Activated CD8-positive, alpha-beta T cell treated with anti-CD3 and anti-CD28 coated beads for 36 hours (primary cell): ENCODE measurements at regions not wholly inside any gene's neighbourhood (a gene's known extent, or its start where the extent isn't known, plus 50 kb on each side); places are given as distances from the start of the nearest gene placed in this dataset.

Experiments
- ATAC-seq: fragments of 200-7000 bp; cut with Tn5 transposase; one replicate; pipeline ENCODE4 v1.10.0; 2021; ENCODE audit warnings: mild to moderate bottlenecking, moderate library complexity
- CTCF ChIA-PET: fragments of 350-600 bp; sonication (Branson Sonifier 250); formaldehyde crosslinking; loops from one replicate; lab custom pipeline; 2021; ENCODE audit warnings: antibody characterized with exemption; lab: Charles Lee
- POLR2A ChIA-PET: fragments of 350-600 bp; sonication (Branson Sonifier 250); formaldehyde crosslinking; loops from one replicate; lab custom pipeline; 2021; ENCODE audit warnings: antibody characterized with exemption; lab: Charles Lee
- DNase-seq: peaks from one replicate; pipeline ENCODE4 v3.0.0-alpha.2; 2020
- H3K27ac Mint-ChIP-seq: one replicate; pipeline ENCODE4 v1.8.0; 2021; ENCODE audit warnings: mild to moderate bottlenecking, mixed read lengths
- H3K27me3 Mint-ChIP-seq: one replicate; pipeline ENCODE4 v1.8.0; 2021; ENCODE audit warnings: mixed read lengths
- H3K36me3 Mint-ChIP-seq: one replicate; pipeline ENCODE4 v1.8.0; 2021; ENCODE audit warnings: low read depth, mixed read lengths
- H3K4me1 Mint-ChIP-seq: one replicate; pipeline ENCODE4 v1.8.0; 2021; ENCODE audit warnings: low read depth, mixed read lengths
- H3K4me3 Mint-ChIP-seq: one replicate; pipeline ENCODE4 v1.8.0; 2021; ENCODE audit warnings: mild to moderate bottlenecking, moderate library complexity, mixed read lengths
- H3K9me3 Mint-ChIP-seq: one replicate; pipeline ENCODE4 v1.8.0; 2021; ENCODE audit warnings: mixed read lengths
- intact Hi-C: fragments of 100-400 bp; cut with micrococcal nuclease; formaldehyde crosslinking; loops from one replicate; pipeline ENCODE4 v1.10.0; 2022
- TF ChIP-seq, protein P1 (sequence below): fragments of 200-600 bp; IDR thresholded peaks from one replicate; pipeline ENCODE4 v1.8.0; 2022; ENCODE audit warnings: antibody characterized with exemption, mild to moderate bottlenecking

DNA sequence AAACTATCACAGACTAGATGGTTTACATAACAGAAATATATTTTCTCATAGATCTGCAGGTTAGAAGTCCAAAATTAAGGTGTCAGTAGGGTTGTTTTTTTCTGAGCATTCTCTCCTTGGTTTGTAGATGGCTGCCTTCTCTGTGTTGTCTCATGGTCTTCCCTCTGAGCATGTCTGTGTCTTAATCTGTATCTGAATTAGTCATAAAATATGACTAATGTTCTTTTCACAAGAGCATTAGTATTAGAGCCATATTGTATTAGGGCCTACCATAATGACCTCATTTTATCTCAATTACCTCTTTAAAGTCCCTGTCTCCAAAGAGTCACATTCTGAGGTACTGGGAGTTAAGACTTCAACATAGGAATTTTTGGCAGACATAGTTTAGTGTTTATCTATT lies 77.2 kb upstream of the OBI1 start:
- ATAC-seq (no peak), DNase-seq (no peak)
- no peak overlapping the region for H3K27ac Mint-ChIP-seq
- intact Hi-C loops: no loop called here
- H3K27me3 Mint-ChIP-seq: peaks cover 8% of the 10 kb centered on the region
- TF ChIP-seq, protein P1, sequence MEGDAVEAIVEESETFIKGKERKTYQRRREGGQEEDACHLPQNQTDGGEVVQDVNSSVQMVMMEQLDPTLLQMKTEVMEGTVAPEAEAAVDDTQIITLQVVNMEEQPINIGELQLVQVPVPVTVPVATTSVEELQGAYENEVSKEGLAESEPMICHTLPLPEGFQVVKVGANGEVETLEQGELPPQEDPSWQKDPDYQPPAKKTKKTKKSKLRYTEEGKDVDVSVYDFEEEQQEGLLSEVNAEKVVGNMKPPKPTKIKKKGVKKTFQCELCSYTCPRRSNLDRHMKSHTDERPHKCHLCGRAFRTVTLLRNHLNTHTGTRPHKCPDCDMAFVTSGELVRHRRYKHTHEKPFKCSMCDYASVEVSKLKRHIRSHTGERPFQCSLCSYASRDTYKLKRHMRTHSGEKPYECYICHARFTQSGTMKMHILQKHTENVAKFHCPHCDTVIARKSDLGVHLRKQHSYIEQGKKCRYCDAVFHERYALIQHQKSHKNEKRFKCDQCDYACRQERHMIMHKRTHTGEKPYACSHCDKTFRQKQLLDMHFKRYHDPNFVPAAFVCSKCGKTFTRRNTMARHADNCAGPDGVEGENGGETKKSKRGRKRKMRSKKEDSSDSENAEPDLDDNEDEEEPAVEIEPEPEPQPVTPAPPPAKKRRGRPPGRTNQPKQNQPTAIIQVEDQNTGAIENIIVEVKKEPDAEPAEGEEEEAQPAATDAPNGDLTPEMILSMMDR: no peak
- CTCF ChIA-PET: no interaction called here
- no peak overlapping the region for H3K4me3 Mint-ChIP-seq
- no peaks in the 10 kb centered on the region for H3K9me3 Mint-ChIP-seq
- H3K4me1 Mint-ChIP-seq: no peaks in the 10 kb centered on the region
- H3K36me3 Mint-ChIP-seq: no peaks in the 10 kb centered on the region
- POLR2A ChIA-PET: no interaction called here

GRCh38 chr13:78732445-78733017 lies 73.6 kb upstream of the OBI1 start:
- Mint-ChIP-seq H3K27me3 (peaks cover 12% of the 10 kb centered on the region), H3K27ac (no peak overlapping the region), H3K4me3 (no peak overlapping the region), H3K36me3 (no peaks in the 10 kb centered on the region), H3K9me3 (no peaks in the 10 kb centered on the region), H3K4me1 (no peaks in the 10 kb centered on the region)
- TF ChIP-seq, protein P1: no peak
- intact Hi-C loops: no loop called here
- DNase-seq (no peak), ATAC-seq (no peak)
- ChIA-PET CTCF (interaction anchor here (1.1 kb wide), 1 partner anchor 208 kb away, joined by 3 read pairs; no protein-coding TSS in a partner anchor), POLR2A (no interaction called here)

- intact Hi-C loops: no loop called here
- peaks cover 17% of the 10 kb centered on the region for H3K27me3 Mint-ChIP-seq
Observed at GRCh38 chr13:78722700-78723099, 63.7 kb upstream of the OBI1 start.

GRCh38 chr13:78719367-78719766 lies 60.4 kb upstream of the OBI1 start:
- CTCF ChIA-PET: no interaction called here
- H3K36me3 Mint-ChIP-seq: no peaks in the 10 kb centered on the region
- ATAC-seq: no peak
- TF ChIP-seq, protein P1: no peak
- H3K4me1 Mint-ChIP-seq: peaks cover 4% of the 10 kb centered on the region
- no peak overlapping the region for H3K4me3 Mint-ChIP-seq
- no peak overlapping the region for H3K27ac Mint-ChIP-seq
- intact Hi-C loops: no loop called here
- peaks cover 12% of the 10 kb centered on the region for H3K27me3 Mint-ChIP-seq
- DNase-seq: no peak
- H3K9me3 Mint-ChIP-seq: no peaks in the 10 kb centered on the region
- POLR2A ChIA-PET: no interaction called here

More at GRCh38 chr13:78722700-78723099, 63.7 kb upstream of the OBI1 start:
- H3K27ac Mint-ChIP-seq: no peak overlapping the region
- DNase-seq (no peak), ATAC-seq (no peak)
- ChIA-PET POLR2A (no interaction called here), CTCF (no interaction called here)
- TF ChIP-seq, protein P1: no peak
- no peaks in the 10 kb centered on the region for H3K36me3 Mint-ChIP-seq
- H3K4me3 Mint-ChIP-seq: no peak overlapping the region
- no peaks in the 10 kb centered on the region for H3K9me3 Mint-ChIP-seq
- no peaks in the 10 kb centered on the region for H3K4me1 Mint-ChIP-seq

DNA sequence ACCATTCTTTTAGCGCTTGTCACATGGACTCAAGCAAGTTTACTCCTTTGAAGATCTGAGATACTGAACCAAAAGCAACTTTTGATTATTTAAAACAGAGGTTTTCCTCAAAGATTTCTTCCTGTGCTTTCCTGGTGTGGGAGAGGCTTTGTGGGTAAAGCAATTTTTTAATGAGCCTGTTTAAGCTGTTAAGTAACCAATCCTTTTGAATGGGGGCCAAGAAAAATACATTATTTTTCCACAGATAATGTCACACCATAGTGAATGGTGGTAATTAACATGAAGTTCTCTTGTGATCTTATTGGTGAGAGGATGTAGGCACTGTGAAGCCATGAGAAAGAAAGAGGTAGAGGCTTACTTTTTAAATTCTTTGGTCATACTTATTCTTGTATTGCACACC lies 55.8 kb upstream of the OBI1 start:
- CTCF ChIA-PET: no interaction called here
- ATAC-seq (no peak), DNase-seq (no peak)
- TF ChIP-seq, protein P1: no peak
- Mint-ChIP-seq H3K27me3 (peaks cover 2% of the 10 kb centered on the region), H3K36me3 (no peaks in the 10 kb centered on the region), H3K27ac (no peak overlapping the region), H3K9me3 (no peaks in the 10 kb centered on the region), H3K4me1 (peaks cover 4% of the 10 kb centered on the region), H3K4me3 (no peak overlapping the region)
- intact Hi-C loops: no loop called here
- POLR2A ChIA-PET: no interaction called here
